ES-I3 (cell line): ENCODE measurements at regions not wholly inside any gene's neighbourhood (a gene's known extent, or its start where the extent isn't known, plus 50 kb on each side); places are given as distances from the start of the nearest gene placed in this dataset.

Experiments
- H3K36me3 ChIP-seq: 2 replicates; pipeline ENCODE4 v1.6.1; 2013; ENCODE audit warnings: mild to moderate bottlenecking, low read length, control low read depth, moderate library complexity; ENCODE audit not compliant: insufficient read depth
- H3K4me1 ChIP-seq: 2 replicates; pipeline ENCODE4 v1.6.1; 2013; ENCODE audit warnings: mild to moderate bottlenecking, control low read depth, low read length; ENCODE audit not compliant: insufficient read depth
- H3K9ac ChIP-seq: 2 replicates; pipeline ENCODE4 v1.6.1; 2013; ENCODE audit warnings: low read depth, mild to moderate bottlenecking, low read length, moderate library complexity
- H3K9me3 ChIP-seq: 2 replicates; pipeline ENCODE4 v1.6.1; 2013; ENCODE audit warnings: mild to moderate bottlenecking, low read length, moderate library complexity; ENCODE audit not compliant: control insufficient read depth, insufficient read depth

DNA sequence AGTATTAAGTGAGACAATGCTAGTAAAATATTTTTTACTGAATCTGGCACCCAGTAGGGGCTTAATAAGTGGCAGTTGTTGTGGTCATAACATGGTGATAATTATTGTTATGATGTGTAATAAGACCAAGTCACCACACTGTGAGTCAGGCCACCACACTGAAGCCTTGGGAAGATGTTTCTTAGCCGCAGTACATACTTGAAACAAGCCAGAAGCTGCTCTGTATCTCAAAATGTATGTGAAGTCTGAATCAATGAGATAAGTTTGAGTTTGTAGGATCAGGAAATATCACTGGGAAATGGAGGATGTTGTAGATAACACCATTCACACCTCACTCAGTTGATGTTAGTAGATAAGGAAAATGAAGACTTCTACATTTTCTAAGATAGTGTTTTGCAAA, 51.3 kb upstream of the PTPN3 start:
- Histone ChIP-seq H3K9me3 (peaks cover 4% of the 10 kb centered on the region; the same call in 1 of the 2 replicates), H3K4me1 (no peaks in the 10 kb centered on the region), H3K9ac (no peak overlapping the region), H3K36me3 (no peaks in the 10 kb centered on the region)

DNA sequence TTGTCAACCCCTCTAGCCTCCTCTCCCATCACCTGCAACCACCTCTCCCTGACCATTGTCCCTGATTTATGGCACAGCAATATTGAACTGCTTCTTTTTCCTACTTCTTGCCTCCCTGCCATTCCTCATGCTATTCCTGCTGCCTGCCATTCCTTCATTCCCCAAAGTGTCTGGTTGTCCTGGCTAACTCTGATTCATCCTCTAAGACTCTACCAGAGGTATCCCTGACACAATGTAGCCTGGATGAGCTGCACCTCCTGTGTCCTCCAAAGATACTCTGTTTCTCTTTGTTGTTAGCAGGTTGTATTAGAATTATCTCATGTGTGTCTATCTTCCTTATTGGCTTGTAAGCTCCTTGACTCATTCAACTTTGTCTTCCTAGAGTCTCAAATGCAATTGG, 53.5 kb upstream of the PTPN3 start:
- no peak overlapping the region for H3K9ac ChIP-seq
- peaks cover 19% of the 10 kb centered on the region for H3K4me1 ChIP-seq

DNA sequence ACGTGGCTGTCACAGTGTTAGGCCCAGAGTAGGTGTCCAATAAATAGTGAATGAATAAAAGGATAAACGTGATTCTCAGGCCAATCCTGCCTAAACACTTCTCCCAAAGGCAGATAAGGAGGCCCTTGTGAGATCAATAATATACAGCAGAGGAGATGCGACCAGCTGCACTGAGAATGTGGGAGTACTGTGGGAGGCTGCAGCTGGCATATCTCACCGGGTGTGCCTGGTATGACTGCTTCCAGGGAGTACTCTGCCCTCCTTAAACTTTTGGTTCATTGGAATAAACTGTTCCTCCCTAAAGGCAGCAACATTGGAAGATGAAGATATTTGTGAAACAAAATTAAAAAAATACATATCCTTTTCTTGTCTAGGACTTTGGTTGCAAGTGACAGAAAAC, 57.1 kb upstream of the PTPN3 start:
- H3K9me3 ChIP-seq = no peaks in the 10 kb centered on the region
- no peak overlapping the region for H3K9ac ChIP-seq
- peaks cover 29% of the 10 kb centered on the region for H3K4me1 ChIP-seq
- no peaks in the 10 kb centered on the region for H3K36me3 ChIP-seq

More for the DNA sequence above, 53.5 kb upstream of the PTPN3 start:
- Histone ChIP-seq H3K36me3 (no peaks in the 10 kb centered on the region), H3K9me3 (peaks cover 4% of the 10 kb centered on the region; the same call in 1 of the 2 replicates)

DNA sequence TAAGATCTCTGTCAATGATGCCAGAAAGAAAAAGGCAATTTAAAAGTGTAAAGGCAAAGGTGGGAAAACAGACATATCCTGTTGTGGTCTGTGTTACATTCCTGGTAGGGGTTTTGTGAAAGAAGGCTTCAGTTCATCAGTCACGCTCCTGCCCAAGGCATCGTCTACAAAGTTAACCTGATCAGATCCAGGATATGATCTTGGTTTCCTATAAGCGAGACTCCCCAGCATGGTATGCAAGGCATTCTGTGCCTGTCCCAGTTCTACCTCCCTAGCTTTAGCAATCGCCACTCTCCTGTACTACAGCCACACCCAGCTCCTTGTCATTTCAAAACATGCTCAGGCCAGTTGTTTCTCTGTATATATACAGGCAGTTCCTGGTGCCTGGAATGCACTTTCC, 58.0 kb upstream of the PTPN3 start:
- Histone ChIP-seq H3K4me1 (peaks cover 29% of the 10 kb centered on the region), H3K9ac (no peak overlapping the region), H3K9me3 (no peaks in the 10 kb centered on the region), H3K36me3 (no peaks in the 10 kb centered on the region)

DNA sequence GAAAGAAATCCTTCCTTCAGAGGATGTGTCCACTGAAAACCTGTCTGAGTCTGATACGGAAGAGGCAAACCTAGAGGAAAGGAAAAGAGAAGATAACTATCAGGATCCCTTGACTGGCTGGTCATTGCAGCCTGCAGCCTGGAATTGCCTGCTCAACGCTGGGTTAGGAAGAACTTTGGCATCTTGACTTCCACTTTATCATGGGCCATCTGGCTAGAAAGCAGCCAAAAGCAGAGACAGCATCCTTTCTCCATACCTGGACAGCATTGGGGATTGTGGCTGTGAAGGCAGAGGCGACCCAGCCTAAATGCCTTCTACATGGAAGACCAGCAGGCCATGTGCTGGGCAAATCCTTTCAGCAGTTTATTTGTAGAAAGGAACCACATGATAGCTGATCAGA, 58.7 kb upstream of the PTPN3 start:
- Histone ChIP-seq H3K9ac (no peak overlapping the region), H3K36me3 (no peaks in the 10 kb centered on the region), H3K4me1 (peaks cover 29% of the 10 kb centered on the region), H3K9me3 (no peaks in the 10 kb centered on the region)

DNA sequence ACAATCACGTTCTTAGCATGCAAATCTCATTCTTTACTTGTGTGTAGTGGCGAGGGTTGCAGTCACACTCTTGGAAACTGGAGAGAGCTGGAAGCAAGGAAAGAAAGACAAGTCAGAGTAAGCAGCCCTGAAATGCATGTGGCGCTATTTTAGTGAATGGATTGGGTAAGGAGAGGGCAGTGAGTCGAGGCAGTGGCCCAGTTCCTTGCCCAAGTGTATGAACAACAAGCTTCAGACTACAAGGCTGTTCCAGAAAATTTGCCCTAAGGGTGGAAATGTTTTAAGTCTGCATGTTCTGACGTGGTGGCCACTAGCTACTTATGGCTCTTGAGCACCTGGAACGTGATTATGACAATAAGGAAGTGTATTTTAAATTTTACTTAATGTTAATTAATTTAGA, 59.4 kb upstream of the PTPN3 start:
- Histone ChIP-seq H3K4me1 (peaks cover 29% of the 10 kb centered on the region), H3K9me3 (no peaks in the 10 kb centered on the region), H3K9ac (no peak overlapping the region), H3K36me3 (no peaks in the 10 kb centered on the region)

DNA sequence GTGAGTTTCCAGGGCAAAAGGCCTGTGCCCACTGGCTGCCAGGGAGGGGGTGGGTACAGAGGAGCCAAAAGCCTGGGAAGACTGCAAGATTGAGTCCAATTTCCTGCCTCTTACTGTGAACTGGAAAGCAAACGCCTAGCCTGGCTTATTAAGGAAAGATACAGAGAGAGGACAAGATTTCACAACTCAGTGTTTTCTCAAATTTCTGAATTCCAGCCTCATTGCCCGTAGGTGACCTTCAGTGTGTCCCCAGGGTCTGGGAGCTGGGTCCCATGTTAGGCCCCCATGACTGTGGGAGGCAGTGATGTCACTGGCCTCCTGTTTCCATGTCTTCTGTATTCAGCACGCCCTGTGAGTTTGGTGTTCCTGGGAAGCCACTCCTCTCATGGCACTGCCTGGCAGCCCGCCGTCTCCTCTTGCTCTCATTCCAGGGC, 60.6 kb upstream of the PTPN3 start:
- peaks cover 29% of the 10 kb centered on the region for H3K4me1 ChIP-seq
- no peaks in the 10 kb centered on the region for H3K36me3 ChIP-seq
- H3K9ac ChIP-seq = no peak overlapping the region
- H3K9me3 ChIP-seq = no peaks in the 10 kb centered on the region

DNA sequence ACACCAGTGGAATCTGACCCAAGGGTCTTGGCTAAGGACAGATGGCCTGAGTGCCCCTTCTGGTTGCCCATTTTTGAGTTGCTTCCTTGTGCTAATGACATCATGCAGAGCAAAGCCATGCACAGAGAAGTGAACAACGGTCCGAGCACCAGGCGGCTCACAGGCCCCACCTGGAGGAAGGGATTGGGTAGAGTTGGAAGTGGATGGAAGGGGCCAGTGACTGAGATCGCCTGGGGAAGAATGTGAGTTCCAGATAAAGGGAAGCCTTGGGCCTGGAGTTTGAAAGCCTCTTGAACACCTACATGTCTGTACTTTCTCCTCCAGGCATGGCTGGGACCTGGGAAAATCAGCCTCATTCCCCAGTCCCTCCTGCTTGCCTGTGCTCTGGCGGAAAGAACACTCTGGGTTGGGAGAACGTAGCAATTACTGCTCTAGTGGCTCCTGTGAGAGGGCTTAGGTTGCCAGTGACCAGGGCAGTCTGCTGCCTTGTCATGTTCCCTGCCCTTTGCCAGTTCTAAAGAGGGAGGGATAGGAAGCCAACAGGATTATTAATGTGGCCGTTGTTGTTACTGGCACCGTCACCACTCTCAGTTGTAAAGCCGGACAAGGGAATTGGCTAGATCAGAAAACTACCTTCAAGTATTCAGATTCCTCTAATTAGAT, 62.5 kb upstream of the PTPN3 start:
- Histone ChIP-seq H3K36me3 (no peaks in the 10 kb centered on the region), H3K9me3 (no peaks in the 10 kb centered on the region), H3K9ac (no peak overlapping the region), H3K4me1 (peaks cover 20% of the 10 kb centered on the region)

DNA sequence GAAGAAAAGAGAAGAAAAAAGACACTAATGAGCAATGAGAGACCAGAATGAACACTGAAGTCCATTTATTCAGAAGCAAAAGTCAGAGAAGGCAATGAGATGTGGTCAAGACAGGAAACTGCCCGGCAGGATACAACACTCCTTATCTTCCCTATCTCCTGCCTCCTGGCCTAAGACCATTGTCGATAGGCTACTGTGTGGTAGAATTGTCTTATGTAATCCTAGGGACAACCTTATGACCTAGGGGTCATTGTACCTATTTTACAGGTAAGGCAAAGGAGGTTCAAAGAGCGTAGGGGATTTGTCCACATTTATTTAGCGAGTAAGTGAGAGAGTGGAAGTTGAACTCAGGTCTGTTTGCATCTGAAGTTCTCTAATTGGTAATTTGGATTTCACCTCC, 63.0 kb upstream of the PTPN3 start:
- no peak overlapping the region for H3K9ac ChIP-seq
- H3K9me3 ChIP-seq = no peaks in the 10 kb centered on the region
- H3K4me1 ChIP-seq = peaks cover 15% of the 10 kb centered on the region
- H3K36me3 ChIP-seq = no peaks in the 10 kb centered on the region

DNA sequence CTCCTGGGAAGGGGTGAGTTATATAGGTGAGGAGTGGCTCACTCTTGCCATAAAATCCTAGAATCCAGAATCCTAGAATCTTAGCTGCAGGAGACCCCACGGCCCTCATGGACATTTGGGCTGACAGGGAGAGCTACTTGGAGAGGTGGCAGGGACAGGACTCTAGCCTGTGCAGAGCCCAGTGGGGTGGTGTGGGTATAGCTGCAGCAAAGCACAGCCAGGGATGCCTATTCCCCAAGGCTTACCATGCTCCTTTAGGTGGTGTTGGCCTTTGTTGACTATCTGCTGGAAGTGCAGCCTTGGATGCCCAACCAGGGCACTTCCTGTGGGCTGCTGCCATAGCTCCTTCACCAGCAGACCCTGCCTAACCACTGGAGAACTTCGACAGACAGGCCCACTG, 70.0 kb upstream of the PTPN3 start:
- Histone ChIP-seq H3K9me3 (no peaks in the 10 kb centered on the region; the same call in 1 of the 2 replicates), H3K4me1 (no peaks in the 10 kb centered on the region), H3K9ac (no peak overlapping the region), H3K36me3 (no peaks in the 10 kb centered on the region)

DNA sequence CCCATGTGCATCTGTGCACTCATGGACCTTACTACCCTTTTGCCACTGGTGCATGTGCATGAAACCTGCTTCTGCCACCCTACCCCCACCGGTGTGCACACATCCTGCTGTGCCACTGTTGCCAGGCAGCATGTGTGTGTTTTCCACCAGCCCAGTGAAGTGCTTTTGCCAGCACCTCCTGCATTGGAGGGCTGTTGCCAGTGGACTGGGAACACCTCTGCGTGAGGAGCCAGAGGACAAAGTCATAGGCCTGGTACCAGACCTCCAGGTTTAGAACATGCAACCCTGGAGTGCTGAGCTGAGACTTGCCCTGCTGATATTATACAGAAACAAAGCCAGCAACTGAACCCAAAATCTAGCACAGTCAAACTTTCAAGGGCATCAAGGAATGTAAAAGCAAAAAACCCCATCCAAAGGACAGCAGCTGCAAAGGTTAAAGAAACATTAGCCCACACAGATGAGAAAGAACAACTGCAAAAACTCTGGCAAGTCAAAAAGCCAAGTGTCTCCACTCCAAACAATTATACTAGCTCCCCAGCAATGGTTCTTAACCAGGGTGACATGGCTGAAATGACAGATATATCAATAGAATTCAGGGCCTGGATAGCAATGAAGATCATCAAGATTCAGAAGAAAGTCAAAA, 70.6 kb upstream of the PTPN3 start:
- no peaks in the 10 kb centered on the region for H3K4me1 ChIP-seq
- no peaks in the 10 kb centered on the region; the same call in 1 of the 2 replicates for H3K9me3 ChIP-seq
- H3K9ac ChIP-seq = no peak overlapping the region
- H3K36me3 ChIP-seq = no peaks in the 10 kb centered on the region

DNA sequence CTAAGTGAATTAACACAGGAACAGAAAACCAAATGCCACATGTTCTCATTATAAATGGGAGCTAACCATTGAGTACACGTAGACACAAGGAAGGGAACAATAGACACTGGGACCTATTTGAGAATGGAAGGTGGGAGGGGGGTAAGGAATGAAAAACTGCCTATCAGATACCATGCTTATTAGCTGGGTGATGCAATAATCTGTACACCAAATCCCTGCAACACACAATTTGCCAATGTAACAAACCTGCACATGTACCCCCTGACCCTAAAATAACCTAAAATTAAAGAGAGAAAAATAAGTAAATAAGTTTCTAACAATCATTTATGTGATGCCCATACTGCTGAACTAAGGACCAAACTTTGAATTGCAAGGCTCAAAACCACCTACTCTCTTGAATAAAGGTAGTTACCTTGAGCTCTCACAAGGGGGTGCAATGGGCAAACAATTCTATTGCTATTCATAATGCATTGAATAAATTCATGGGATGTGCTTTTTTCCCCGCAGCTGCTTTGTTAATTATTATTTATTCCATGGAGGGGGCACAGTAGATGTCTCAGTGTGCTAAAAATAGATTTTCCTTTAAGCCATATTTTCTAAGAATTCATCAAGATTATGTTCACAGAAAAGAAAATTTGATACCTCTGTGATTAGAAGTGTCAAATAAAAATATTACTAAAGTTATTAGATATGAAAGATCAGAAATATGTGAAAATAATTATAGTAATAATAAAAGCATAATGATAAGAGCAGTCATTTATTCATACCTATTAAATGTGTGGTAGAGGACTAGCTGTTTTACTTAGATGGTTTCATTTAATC, 76.2 kb upstream of the PTPN3 start:
- no peaks in the 10 kb centered on the region for H3K36me3 ChIP-seq
- H3K9ac ChIP-seq = no peak overlapping the region
- no peaks in the 10 kb centered on the region for H3K4me1 ChIP-seq
- no peaks in the 10 kb centered on the region; the same call in 1 of the 2 replicates for H3K9me3 ChIP-seq

DNA sequence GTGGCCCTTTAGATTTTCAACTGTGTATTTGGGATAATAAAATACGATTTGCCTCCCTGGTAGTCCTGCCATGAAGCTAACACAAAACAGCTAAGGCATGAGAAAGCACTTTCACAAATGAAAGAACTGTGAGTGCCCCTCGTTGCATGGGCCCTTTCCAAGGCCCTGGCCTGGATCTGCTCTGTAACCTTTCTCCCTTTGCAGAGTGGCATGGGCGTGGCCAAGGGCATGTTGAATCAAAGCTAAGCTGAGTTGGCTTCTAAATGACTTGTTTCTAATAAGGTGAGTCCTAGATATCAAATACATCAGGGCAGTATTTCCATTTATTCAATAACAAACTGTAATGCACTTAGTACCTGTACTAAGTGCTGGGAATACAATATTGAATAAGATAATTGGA, 78.7 kb upstream of the PTPN3 start:
- Histone ChIP-seq H3K9ac (no peak overlapping the region), H3K4me1 (no peaks in the 10 kb centered on the region), H3K9me3 (no peaks in the 10 kb centered on the region; the same call in 1 of the 2 replicates), H3K36me3 (no peaks in the 10 kb centered on the region)

DNA sequence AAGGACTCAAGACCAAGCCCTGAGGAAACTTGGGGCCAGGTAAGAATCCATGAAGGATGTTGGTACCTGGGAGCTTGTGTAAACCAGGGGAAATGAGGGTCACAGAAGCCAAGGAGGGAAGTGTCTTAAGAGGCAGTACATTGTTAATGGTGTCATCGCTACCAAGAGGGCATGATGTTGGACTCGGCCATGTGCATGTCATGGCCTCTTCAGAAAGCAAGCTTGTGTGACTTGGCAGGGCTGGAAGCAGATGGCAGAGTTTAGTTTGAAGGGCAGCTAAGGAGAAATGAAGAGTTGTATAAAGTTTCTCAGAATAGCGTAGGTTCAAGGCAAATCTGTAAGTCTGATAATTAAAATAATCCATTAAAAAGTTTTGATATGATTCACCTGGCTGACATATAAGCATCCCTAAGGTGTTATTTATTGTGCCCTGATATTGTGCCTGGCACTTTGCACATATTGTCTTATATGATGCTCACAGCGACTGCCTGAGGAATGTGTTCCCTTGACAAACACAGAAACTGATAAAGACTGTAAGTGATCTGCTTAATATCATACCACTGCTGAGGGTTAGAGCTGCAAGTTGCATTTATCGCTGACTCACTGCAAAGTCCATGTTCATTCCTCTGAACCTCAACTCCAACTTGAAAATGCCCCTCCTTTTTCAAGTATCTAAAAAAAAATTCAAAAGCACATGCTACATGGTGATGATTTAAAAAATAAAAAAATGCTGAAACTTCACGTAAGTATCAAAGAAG, 81.3 kb upstream of the PTPN3 start:
- no peaks in the 10 kb centered on the region for H3K4me1 ChIP-seq
- no peaks in the 10 kb centered on the region for H3K36me3 ChIP-seq
- no peaks in the 10 kb centered on the region; the same call in 1 of the 2 replicates for H3K9me3 ChIP-seq
- no peak overlapping the region for H3K9ac ChIP-seq
